Gastroesophageal sphincter (tissue), 4 donors: ENCODE measurements at regions not wholly inside any gene's neighbourhood (a gene's known extent, or its start where the extent isn't known, plus 50 kb on each side); places are given as distances from the start of the nearest gene placed in this dataset.

Source experiments
- ATAC-seq: fragments of 150-250 bp; one replicate; pipeline ENCODE4 v1.9.1; 2016; ENCODE audit warnings: mild to moderate bottlenecking, moderate library complexity
- H3K27ac ChIP-seq, 4 donors: fragments of 200-600 bp; sonication (generic) in 3 of 4; 1 replicate in 3 of 4; 2 replicates in 1 of 4; pipeline ENCODE4 v1.5.1; 2016 to 2019
- H3K27me3 ChIP-seq: fragments of 200-600 bp; sonication (generic); one replicate; pipeline ENCODE4 v1.5.1; 2019
- H3K36me3 ChIP-seq, 2 donors: fragments of 200-600 bp; sonication (generic); one replicate each; pipeline ENCODE4 v1.5.1; 2019; ENCODE audit warnings: control low read depth in 1 of 2
- H3K4me1 ChIP-seq, 3 donors: fragments of 200-600 bp; sonication (generic); 1 replicate in 2 of 3; 2 replicates in 1 of 3; pipeline ENCODE4 v1.5.1; 2016 to 2019; ENCODE audit warnings: control low read depth in 2 of 3
- H3K4me3 ChIP-seq, 2 donors: fragments of 200-600 bp; sonication (generic); one replicate each; pipeline ENCODE4 v1.5.1; 2019; ENCODE audit warnings: mild to moderate bottlenecking in 1 of 2, moderate library complexity in 1 of 2
- H3K9me3 ChIP-seq, 3 donors: fragments of 200-600 bp; sonication (generic); one replicate each; pipeline ENCODE4 v1.5.1; 2017 to 2019; ENCODE audit warnings: control low read depth in 2 of 3
- EP300 ChIP-seq: sonication (generic); formaldehyde crosslinking; IDR thresholded peaks from one replicate; pipeline ENCODE4 v1.6.1; 2017; ENCODE audit warnings: antibody characterized with exemption, mild to moderate bottlenecking
- POLR2A ChIP-seq, 2 donors: fragments of 450-650 bp; IDR thresholded peaks; one replicate each; pipeline ENCODE4 v1.6.1; 2017; ENCODE audit warnings: antibody characterized with exemption in 2 of 2, mild to moderate bottlenecking in 2 of 2, moderate library complexity in 1 of 2
- POLR2AphosphoS5 ChIP-seq: sonication (generic); formaldehyde crosslinking; IDR thresholded peaks from one replicate; pipeline ENCODE4 v1.6.1; 2017; ENCODE audit warnings: antibody characterized with exemption
- WGBS, 2 donors: methylation state at CpG; one replicate each; pipeline ENCODE4 v1.1.5; 2018; ENCODE audit warnings: low coverage in 1 of 2; 5-methylcytosine and 5-hydroxymethylcytosine counted together
- TF ChIP-seq, protein P1 (sequence below), 4 experiments: fragments of 200-600 bp in 2 of 4; fragments of 450-650 bp in 2 of 4; sonication (generic) in 1 of 4; IDR thresholded peaks; one replicate each; pipeline ENCODE4 v1.5.1; 2017 to 2019; ENCODE audit warnings: antibody characterized with exemption in 4 of 4, mild to moderate bottlenecking in 2 of 4, moderate library complexity in 2 of 4

- H3K9me3 ChIP-seq: no peaks in the 10 kb centered on the region
- H3K4me1 ChIP-seq: no peaks in the 10 kb centered on the region
- no peak overlapping the region for H3K4me3 ChIP-seq
- WGBS, 2 donors: 82% methylated on average over 1 of the region's 1 CpG
- H3K36me3 ChIP-seq: no peaks in the 10 kb centered on the region
- TF ChIP-seq, protein P1, sequence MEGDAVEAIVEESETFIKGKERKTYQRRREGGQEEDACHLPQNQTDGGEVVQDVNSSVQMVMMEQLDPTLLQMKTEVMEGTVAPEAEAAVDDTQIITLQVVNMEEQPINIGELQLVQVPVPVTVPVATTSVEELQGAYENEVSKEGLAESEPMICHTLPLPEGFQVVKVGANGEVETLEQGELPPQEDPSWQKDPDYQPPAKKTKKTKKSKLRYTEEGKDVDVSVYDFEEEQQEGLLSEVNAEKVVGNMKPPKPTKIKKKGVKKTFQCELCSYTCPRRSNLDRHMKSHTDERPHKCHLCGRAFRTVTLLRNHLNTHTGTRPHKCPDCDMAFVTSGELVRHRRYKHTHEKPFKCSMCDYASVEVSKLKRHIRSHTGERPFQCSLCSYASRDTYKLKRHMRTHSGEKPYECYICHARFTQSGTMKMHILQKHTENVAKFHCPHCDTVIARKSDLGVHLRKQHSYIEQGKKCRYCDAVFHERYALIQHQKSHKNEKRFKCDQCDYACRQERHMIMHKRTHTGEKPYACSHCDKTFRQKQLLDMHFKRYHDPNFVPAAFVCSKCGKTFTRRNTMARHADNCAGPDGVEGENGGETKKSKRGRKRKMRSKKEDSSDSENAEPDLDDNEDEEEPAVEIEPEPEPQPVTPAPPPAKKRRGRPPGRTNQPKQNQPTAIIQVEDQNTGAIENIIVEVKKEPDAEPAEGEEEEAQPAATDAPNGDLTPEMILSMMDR (IDR thresholded peaks at IDR 0.05): no peak
- no peak overlapping the region for H3K27ac ChIP-seq
- no peaks in the 10 kb centered on the region for H3K27me3 ChIP-seq
- no peak for ATAC-seq
These were observed 351.2 kb upstream of the C9orf72 start for GRCh38 chr9:27924502-27924901.

DNA sequence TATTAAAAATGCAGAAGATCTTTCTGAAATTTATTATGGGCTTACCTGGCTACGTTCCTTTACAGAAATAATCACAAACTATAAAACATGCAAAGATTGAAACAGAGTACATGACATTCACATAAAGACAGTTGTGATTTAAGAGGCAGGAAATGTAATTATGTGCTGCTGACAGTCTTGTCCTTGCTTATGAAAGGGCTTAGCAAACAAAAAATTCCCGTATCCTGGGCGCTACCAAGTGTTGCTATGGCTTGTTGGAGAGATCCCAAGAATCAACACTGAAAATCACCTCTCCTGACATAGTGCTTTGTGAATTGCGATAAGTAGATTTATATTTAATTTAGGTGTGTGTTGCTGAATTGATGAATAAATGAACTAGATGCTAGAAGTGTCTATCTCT, 352.5 kb upstream of the C9orf72 start:
- H3K4me1 ChIP-seq: no peaks in the 10 kb centered on the region
- H3K9me3 ChIP-seq: no peaks in the 10 kb centered on the region
- H3K27ac ChIP-seq: no peak overlapping the region
- no peak overlapping the region for H3K4me3 ChIP-seq
- H3K36me3 ChIP-seq: no peaks in the 10 kb centered on the region
- ATAC-seq: no peak
- TF ChIP-seq, protein P1 (IDR thresholded peaks at IDR 0.05): no peak
- no peak for TF ChIP-seq POLR2A (IDR thresholded peaks at IDR 0.05)
- no peak for TF ChIP-seq POLR2AphosphoS5
- H3K27me3 ChIP-seq: no peaks in the 10 kb centered on the region
- 65 to 72% methylated on average over 4 of the region's 4 CpGs for WGBS, 2 donors

GRCh38 chr9:27929841-27930240, 356.6 kb upstream of the C9orf72 start:
- no peak overlapping the region for H3K4me3 ChIP-seq
- H3K27ac ChIP-seq: no peak overlapping the region
- H3K4me1 ChIP-seq: no peaks in the 10 kb centered on the region
- H3K27me3 ChIP-seq: no peaks in the 10 kb centered on the region
- no peaks in the 10 kb centered on the region for H3K36me3 ChIP-seq
- ATAC-seq: no peak
- WGBS, 2 donors: 35 to 36% methylated on average over 2 of the region's 2 CpGs
- no peaks in the 10 kb centered on the region for H3K9me3 ChIP-seq
- TF ChIP-seq POLR2AphosphoS5: no peak
- no peak for TF ChIP-seq POLR2A (IDR thresholded peaks at IDR 0.05)
- TF ChIP-seq, protein P1 (IDR thresholded peaks at IDR 0.05): no peak
- TF ChIP-seq EP300: no peak

DNA sequence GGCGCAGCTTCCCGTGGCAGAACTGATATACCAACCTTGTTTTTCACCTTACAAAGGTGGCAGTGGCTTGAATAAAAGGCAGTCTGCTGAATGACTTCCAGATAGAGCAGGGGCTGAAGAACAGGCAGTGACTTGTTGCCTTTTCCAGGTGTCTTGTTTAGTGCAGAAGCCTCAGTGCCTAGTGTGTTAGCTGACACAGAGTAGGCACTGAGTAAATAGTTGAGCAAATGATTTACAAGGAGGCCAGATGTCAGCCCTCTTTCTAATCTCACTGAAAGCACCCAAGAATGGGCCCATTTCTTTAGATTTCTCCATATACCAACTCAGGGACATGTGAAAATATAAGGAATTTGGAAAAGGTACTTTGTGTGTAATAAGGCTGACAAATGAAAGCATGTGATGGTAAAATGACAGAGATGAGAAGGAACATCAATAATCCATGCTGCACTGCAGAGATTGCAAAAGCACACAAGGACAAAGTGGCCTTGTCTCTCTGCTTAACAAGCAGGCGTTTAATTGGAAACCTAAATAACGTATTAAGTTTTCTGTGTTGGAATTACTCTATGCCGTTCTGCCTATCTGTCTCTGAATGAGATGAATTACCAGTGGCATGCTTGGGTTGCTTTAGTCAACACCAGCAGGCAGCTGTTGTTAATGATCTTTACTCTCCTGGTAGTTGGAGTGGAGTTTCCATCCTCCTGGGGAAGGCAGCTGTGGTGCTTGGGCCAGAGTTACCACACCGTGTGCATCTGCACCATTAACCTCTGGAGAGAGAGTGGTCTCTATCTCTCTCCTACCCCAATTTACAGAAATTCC, 360.1 kb upstream of the C9orf72 start:
- WGBS, 2 donors: 38 to 60% methylated on average over 4 to 6 of the region's 6 CpGs
- no peaks in the 10 kb centered on the region for H3K9me3 ChIP-seq
- no peak for TF ChIP-seq EP300
- no peak for TF ChIP-seq POLR2AphosphoS5
- no peak for TF ChIP-seq POLR2A (IDR thresholded peaks at IDR 0.05)
- TF ChIP-seq, protein P1 (IDR thresholded peaks at IDR 0.05): no peak
- H3K27ac ChIP-seq: no peak overlapping the region
- H3K4me3 ChIP-seq: no peak overlapping the region
- H3K4me1 ChIP-seq: no peaks in the 10 kb centered on the region
- no peak for ATAC-seq
- no peaks in the 10 kb centered on the region for H3K27me3 ChIP-seq
- no peaks in the 10 kb centered on the region for H3K36me3 ChIP-seq

GRCh38 chr9:27934471-27934870, 361.2 kb upstream of the C9orf72 start:
- WGBS, 2 donors: 48 to 63% methylated on average over 5 of the region's 5 CpGs

More at GRCh38 chr9:27934471-27934870, 361.2 kb upstream of the C9orf72 start:
- no peak for ATAC-seq
- no peak overlapping the region for H3K27ac ChIP-seq
- no peak overlapping the region for H3K4me3 ChIP-seq
- H3K9me3 ChIP-seq: no peaks in the 10 kb centered on the region
- TF ChIP-seq POLR2A (IDR thresholded peaks at IDR 0.05): no peak
- no peak for TF ChIP-seq POLR2AphosphoS5
- TF ChIP-seq, protein P1 (IDR thresholded peaks at IDR 0.05): no peak
- no peak for TF ChIP-seq EP300
- H3K27me3 ChIP-seq: no peaks in the 10 kb centered on the region
- no peaks in the 10 kb centered on the region for H3K36me3 ChIP-seq
- H3K4me1 ChIP-seq: no peaks in the 10 kb centered on the region
